ENCODE measurements at regions not wholly inside any gene's neighbourhood (a gene's known extent, or its start where the extent isn't known, plus 50 kb on each side); places are given as distances from the start of the nearest gene placed in this dataset.

- DNase-seq (ENCODE audit: low spot score), result no peak
These were observed 474.6 kb upstream of the RAG2 start for GRCh38 chr11:37072538-37073055.

GRCh38 chr11:37050311-37050710 is 452.3 kb upstream of the RAG2 start:
- DNase-seq (ENCODE audit: low spot score), result no peak

GRCh38 chr11:37040921-37041320 is 442.9 kb upstream of the RAG2 start:
- DNase-seq (ENCODE audit: low spot score), result no peak

- no peak for DNase-seq (ENCODE audit: low spot score)
These were observed 440.9 kb upstream of the RAG2 start for GRCh38 chr11:37038911-37039310.

- no peak for DNase-seq (ENCODE audit: low spot score)
These were observed 428.7 kb upstream of the RAG2 start for GRCh38 chr11:37026741-37027140.

GRCh38 chr11:37026326-37026725 is 428.3 kb upstream of the RAG2 start:
- no peak for DNase-seq (ENCODE audit: low spot score)

GRCh38 chr11:37006563-37006962 is 408.5 kb upstream of the RAG2 start:
- DNase-seq (ENCODE audit: low spot score), result no peak

- DNase-seq (ENCODE audit: low spot score), result no peak
These were observed 404.8 kb upstream of the RAG2 start for GRCh38 chr11:37002831-37003230.

- DNase-seq (ENCODE audit: low spot score), result no peak
These were observed 399.6 kb upstream of the RAG2 start for GRCh38 chr11:36997656-36998055.

GRCh38 chr11:36996795-36997194 is 398.8 kb upstream of the RAG2 start:
- DNase-seq (ENCODE audit: low spot score), result peak; percentile 3

GRCh38 chr11:36994208-36994607 is 396.2 kb upstream of the RAG2 start:
- no peak for DNase-seq (ENCODE audit: low spot score)

- no peak for DNase-seq (ENCODE audit: low spot score)
These were observed 390.5 kb upstream of the RAG2 start for GRCh38 chr11:36988556-36988955.

GRCh38 chr11:36985562-36985961 is 387.5 kb upstream of the RAG2 start:
- DNase-seq (ENCODE audit: low spot score), result no peak

- DNase-seq (ENCODE audit: low spot score), result no peak
These were observed 378.7 kb upstream of the RAG2 start for GRCh38 chr11:36976741-36977140.

GRCh38 chr11:36974771-36975170 is 376.7 kb upstream of the RAG2 start:
- DNase-seq (ENCODE audit: low spot score), result no peak

- DNase-seq (ENCODE audit: low spot score), result no peak
These were observed 355.9 kb upstream of the RAG2 start for GRCh38 chr11:36953976-36954375.

GRCh38 chr11:36948460-36949127 is 350.6 kb upstream of the RAG2 start:
- DNase-seq (ENCODE audit: low spot score), result no peak

GRCh38 chr11:36945384-36945783 is 347.3 kb upstream of the RAG2 start:
- no peak for DNase-seq (ENCODE audit: low spot score)

GRCh38 chr11:36933481-36933880 is 335.4 kb upstream of the RAG2 start:
- DNase-seq (ENCODE audit: low spot score), result no peak

- no peak for DNase-seq (ENCODE audit: low spot score)
These were observed 333.1 kb upstream of the RAG2 start for GRCh38 chr11:36931139-36931538.

GRCh38 chr11:36930256-36930655 is 332.2 kb upstream of the RAG2 start:
- DNase-seq (ENCODE audit: low spot score), result no peak

- peak; percentile 28 for DNase-seq (ENCODE audit: low spot score)
These were observed 331.4 kb upstream of the RAG2 start for GRCh38 chr11:36929401-36929800.

- DNase-seq (ENCODE audit: low spot score), result no peak
These were observed 330.6 kb upstream of the RAG2 start for GRCh38 chr11:36928621-36929020.

- no peak for DNase-seq (ENCODE audit: low spot score)
These were observed 301.8 kb upstream of the RAG2 start for GRCh38 chr11:36899800-36900199.
